ENCODE measurements at regions not wholly inside any gene's neighbourhood (a gene's known extent, or its start where the extent isn't known, plus 50 kb on each side); places are given as distances from the start of the nearest gene placed in this dataset.

GRCh38 chr19:32255536-32256295, 89.7 kb upstream of the ZNF507 start:
- no peak overlapping the region for H3K4me3 ChIP-seq (ENCODE audit: extremely low read depth in 1 of 4, insufficient read depth in 2 of 4, low read depth in 3 of 4, low read length in 4 of 4)
- H2BK20ac ChIP-seq (ENCODE audit: low read length), result no peak overlapping the region
- no peak overlapping the region for H3K4ac ChIP-seq (replicated peaks; ENCODE audit: insufficient read length, low read depth, low read length)
- no peak overlapping the region for H3K56ac ChIP-seq (replicated peaks; ENCODE audit: insufficient read length, low read depth, low read length)
- no peak overlapping the region for H3K4me2 ChIP-seq (ENCODE audit: insufficient read depth in 1 of 2, low read depth in 2 of 2, low read length in 2 of 2)
- 91% methylated on average over 8 of the region's 8 CpGs; no CpG with 5 or more reads in 1 of the 2 experiments for WGBS, 2 experiments (ENCODE audit: extremely low coverage in 1 of 2, insufficient coverage in 1 of 2, insufficient read length in 1 of 2, insufficient replicate concordance in 2 of 2, low coverage in 1 of 2, low lambda C conversion rate in 2 of 2, missing lambda C conversion rate in 1 of 2)
- H3K9me3 ChIP-seq (ENCODE audit: insufficient read depth in 2 of 2, low read depth in 1 of 2, low read length in 1 of 2), result no peaks in the 10 kb centered on the region
- no peak overlapping the region for H3K14ac ChIP-seq (ENCODE audit: insufficient read length)
- H2BK15ac ChIP-seq (ENCODE audit: low read length), result no peak overlapping the region
- H3K18ac ChIP-seq (ENCODE audit: extremely low read depth, low read length), result no peak overlapping the region
- H4K91ac ChIP-seq (replicated peaks; ENCODE audit: insufficient read length, low read length), result no peak overlapping the region
- no peak overlapping the region for H3K27ac ChIP-seq (ENCODE audit: low read depth, low read length)
- H2BK5ac ChIP-seq (ENCODE audit: low read depth, low read length), result no peak overlapping the region
- H3K9ac ChIP-seq (replicated peaks in 1 of 4; ENCODE audit: extremely low read depth in 1 of 4, low read depth in 3 of 4, low read length in 3 of 4), result no peak overlapping the region
- H3K36me3 ChIP-seq (ENCODE audit: control insufficient read depth in 2 of 4, insufficient read depth in 4 of 4, low read length in 3 of 4), result no peaks in the 10 kb centered on the region
- no peaks in the 10 kb centered on the region for H4K20me1 ChIP-seq (replicated peaks in 1 of 2; ENCODE audit: control insufficient read depth in 1 of 2, insufficient read depth in 2 of 2, low read length in 2 of 2)
- H3K27me3 ChIP-seq (replicated peaks in 1 of 4; ENCODE audit: control insufficient read depth in 3 of 4, extremely low read depth in 1 of 4, insufficient read depth in 3 of 4, low read length in 3 of 4), result no peaks in the 10 kb centered on the region; a peak in 1 of 7 replicates
- H3K79me1 ChIP-seq (ENCODE audit: low read depth, low read length), result no peaks in the 10 kb centered on the region
- H3K23ac ChIP-seq (ENCODE audit: insufficient read length), result no peak overlapping the region
- H4K8ac ChIP-seq (ENCODE audit: extremely low read depth, insufficient read depth, low read length), result no peak overlapping the region
- H4K5ac ChIP-seq (ENCODE audit: insufficient read length, low read depth, low read length), result no peak overlapping the region
- H3K4me1 ChIP-seq (replicated peaks in 1 of 4; ENCODE audit: control insufficient read depth in 3 of 4, insufficient read depth in 4 of 4, low read length in 3 of 4), result no peaks in the 10 kb centered on the region; a peak in 1 of 7 replicates
- H2BK12ac ChIP-seq (ENCODE audit: low read depth, low read length), result no peak overlapping the region
- ChIA-PET POLR2A (ENCODE audit: partially characterized antibody) (no interaction called here), CTCF (ENCODE audit: partially characterized antibody) (interaction anchor here (0.8 kb wide), 1 partner anchor 84 kb away, joined by 3 read pairs; no protein-coding TSS in a partner anchor)
- H2AFZ ChIP-seq (ENCODE audit: low read length), result no peak overlapping the region
- no peaks in the 10 kb centered on the region for H3K79me2 ChIP-seq (ENCODE audit: control insufficient read depth in 1 of 2, insufficient read depth in 2 of 2, low read length in 2 of 2)
- H3K23me2 ChIP-seq (ENCODE audit: low read depth, low read length), result no peaks in the 10 kb centered on the region
- H2BK120ac ChIP-seq (replicated peaks; ENCODE audit: low read depth, low read length), result no peak overlapping the region
- H2AK5ac ChIP-seq (ENCODE audit: low read depth, low read length), result no peak overlapping the region
- no peak for FAIRE-seq
- DNase-seq (ENCODE audit: low read depth in 1 of 2, low spot score in 2 of 2), result peak in 1 of 2 experiments; percentile 35
- TF ChIP-seq POU5F1 (IDR thresholded peaks at IDR 0.05; ENCODE audit: low read depth, low read length) (no peak), BACH1 (IDR thresholded peaks at IDR 0.05; ENCODE audit: low read length) (no peak), EGR1 (IDR thresholded peaks at IDR 0.05; ENCODE audit: borderline replicate concordance, low read depth, low read length) (no peak), SP4 (IDR thresholded peaks at IDR 0.05; ENCODE audit: low read length) (no peak), CHD1 (IDR thresholded peaks at IDR 0.05; ENCODE audit: low read depth, low read length) (no peak), CREB1 (IDR thresholded peaks at IDR 0.05) (no peak), SP2 (IDR thresholded peaks at IDR 0.05; ENCODE audit: low read length) (no peak), ATF2 (IDR thresholded peaks at IDR 0.05; ENCODE audit: low read length) (no peak), MAFK (IDR thresholded peaks at IDR 0.05; ENCODE audit: low read depth, low read length) (no peak), EZH2 (IDR thresholded peaks at IDR 0.05; ENCODE audit: low read depth, low read length, severe bottlenecking) (no peak), JUND (IDR thresholded peaks at IDR 0.05; ENCODE audit: low read length) (no peak), TAF1 (IDR thresholded peaks at IDR 0.05; ENCODE audit: low read depth, low read length) (no peak), KDM5A (IDR thresholded peaks at IDR 0.05; ENCODE audit: low read length) (no peak), NRF1 (IDR thresholded peaks at IDR 0.05; ENCODE audit: low read depth, low read length) (no peak)
